Ovary (tissue), 3 donors: ENCODE measurements at regions not wholly inside any gene's neighbourhood (a gene's known extent, or its start where the extent isn't known, plus 50 kb on each side); places are given as distances from the start of the nearest gene placed in this dataset.
"Not testable (repeated sequence)": the region's sequence is repeated elsewhere in the genome, so short reads cannot be mapped to it uniquely, and the experiment has no call there.

Source experiments
- EP300 ChIP-seq: sonication (generic); formaldehyde crosslinking; IDR thresholded peaks from one replicate; pipeline ENCODE4 v1.6.1; 2017; ENCODE audit warnings: antibody characterized with exemption
- POLR2A ChIP-seq: fragments of 450-650 bp; IDR thresholded peaks from one replicate; pipeline ENCODE4 v1.6.1; 2017; ENCODE audit warnings: antibody characterized with exemption, mild to moderate bottlenecking, moderate library complexity
- TF ChIP-seq, protein P1 (sequence below), 3 donors: fragments of 450-650 bp in 2 of 3; fragments of 200-600 bp in 1 of 3; IDR thresholded peaks; one replicate each; pipeline versions ENCODE4 v1.5.1 to v1.8.0; 2016 to 2022; ENCODE audit warnings: antibody characterized with exemption in 3 of 3, mild to moderate bottlenecking in 1 of 3
- donor health status: DM: no; HTN: no; CAD: no.

DNA sequence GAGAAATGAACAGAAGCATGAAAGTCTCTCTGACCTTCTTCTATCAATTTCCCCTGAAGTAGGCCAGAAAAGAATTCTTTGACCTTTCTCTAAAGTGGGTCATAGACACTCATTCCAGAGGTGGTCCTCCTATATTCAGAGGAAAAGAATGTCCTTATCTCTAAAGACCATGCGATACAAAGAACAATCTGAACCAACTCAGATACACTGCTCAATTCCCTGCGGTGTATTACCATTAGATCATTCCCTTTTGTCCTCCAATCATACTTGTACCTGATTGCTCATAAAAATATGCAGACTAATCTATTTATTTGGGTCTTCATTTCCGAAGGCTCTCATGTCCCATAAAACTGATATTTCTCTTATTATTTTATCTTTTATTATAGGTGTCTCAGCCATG, 652.4 kb upstream of the CHD1 start:
- TF ChIP-seq, protein P1, sequence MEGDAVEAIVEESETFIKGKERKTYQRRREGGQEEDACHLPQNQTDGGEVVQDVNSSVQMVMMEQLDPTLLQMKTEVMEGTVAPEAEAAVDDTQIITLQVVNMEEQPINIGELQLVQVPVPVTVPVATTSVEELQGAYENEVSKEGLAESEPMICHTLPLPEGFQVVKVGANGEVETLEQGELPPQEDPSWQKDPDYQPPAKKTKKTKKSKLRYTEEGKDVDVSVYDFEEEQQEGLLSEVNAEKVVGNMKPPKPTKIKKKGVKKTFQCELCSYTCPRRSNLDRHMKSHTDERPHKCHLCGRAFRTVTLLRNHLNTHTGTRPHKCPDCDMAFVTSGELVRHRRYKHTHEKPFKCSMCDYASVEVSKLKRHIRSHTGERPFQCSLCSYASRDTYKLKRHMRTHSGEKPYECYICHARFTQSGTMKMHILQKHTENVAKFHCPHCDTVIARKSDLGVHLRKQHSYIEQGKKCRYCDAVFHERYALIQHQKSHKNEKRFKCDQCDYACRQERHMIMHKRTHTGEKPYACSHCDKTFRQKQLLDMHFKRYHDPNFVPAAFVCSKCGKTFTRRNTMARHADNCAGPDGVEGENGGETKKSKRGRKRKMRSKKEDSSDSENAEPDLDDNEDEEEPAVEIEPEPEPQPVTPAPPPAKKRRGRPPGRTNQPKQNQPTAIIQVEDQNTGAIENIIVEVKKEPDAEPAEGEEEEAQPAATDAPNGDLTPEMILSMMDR (IDR thresholded peaks at IDR 0.05) = not testable (repeated sequence)
- not testable (repeated sequence) for TF ChIP-seq EP300, POLR2A
